Keratinocyte (primary cell): ENCODE measurements at regions not wholly inside any gene's neighbourhood (a gene's known extent, or its start where the extent isn't known, plus 50 kb on each side); places are given as distances from the start of the nearest gene placed in this dataset.

Experiments used
- DNase-seq: peaks from one replicate; pipeline ENCODE4 v3.0.0-alpha.2; 2011; ENCODE audit warnings: low read depth, missing footprints, low spot score
- FAIRE-seq: peaks from 2 replicates; lab custom pipeline; 2011; peaks lifted over from hg19 to GRCh38; lab: Jason Lieb, UNC
- H2AFZ ChIP-seq: 2 replicates; pipeline ENCODE4 v1.6.0; 2012; ENCODE audit warnings: low read length, control low read depth, inconsistent platforms; ENCODE audit not compliant: control insufficient read depth
- H3K27ac ChIP-seq: 2 replicates; pipeline ENCODE4 v1.5.1; 2011; ENCODE audit warnings: low read length; ENCODE audit not compliant: control insufficient read depth, insufficient read depth
- H3K27me3 ChIP-seq: 3 replicates; pipeline ENCODE4 v1.6.0; 2011; ENCODE audit warnings: low read length; ENCODE audit not compliant: control insufficient read depth, insufficient read depth; ENCODE audit errors: extremely low read depth
- H3K36me3 ChIP-seq, 2 experiments: 2 replicates in 1 of 2; 3 replicates in 1 of 2; pipeline ENCODE4 v1.5.1; 2011; ENCODE audit warnings: low read length in 2 of 2, mild to moderate bottlenecking in 1 of 2; ENCODE audit not compliant: control insufficient read depth in 2 of 2, insufficient read depth in 2 of 2; ENCODE audit errors: extremely low read depth in 1 of 2
- H3K4me1 ChIP-seq: 3 replicates; pipeline ENCODE4 v1.5.1; 2011; ENCODE audit warnings: low read length; ENCODE audit not compliant: control insufficient read depth, insufficient read depth; ENCODE audit errors: extremely low read depth
- H3K4me2 ChIP-seq: 3 replicates; pipeline ENCODE4 v1.6.0; 2011; ENCODE audit warnings: low read depth, low read length; ENCODE audit not compliant: control insufficient read depth, insufficient read depth; ENCODE audit errors: extremely low read depth
- H3K4me3 ChIP-seq, 3 experiments: fragments of 200-600 bp in 1 of 3; sonication (generic) in 1 of 3; 2 replicates in 2 of 3; 3 replicates in 1 of 3; pipeline ENCODE4 v1.5.1; 2011 to 2016; ENCODE audit warnings: low read length in 3 of 3, mild to moderate bottlenecking in 3 of 3, control low read depth in 2 of 3, inconsistent platforms in 1 of 3, low read depth in 1 of 3, mixed read lengths in 1 of 3, mixed run types in 1 of 3, moderate library complexity in 1 of 3; ENCODE audit not compliant: control insufficient read depth in 2 of 3, insufficient read depth in 2 of 3; ENCODE audit errors: extremely low read depth in 1 of 3
- H3K79me2 ChIP-seq: 2 replicates; pipeline ENCODE4 v1.6.0; 2012; ENCODE audit warnings: low read length; ENCODE audit not compliant: control insufficient read depth, insufficient read depth
- H3K9ac ChIP-seq: 3 replicates; pipeline ENCODE4 v1.6.0; 2011; ENCODE audit warnings: low read length; ENCODE audit not compliant: control insufficient read depth, insufficient read depth; ENCODE audit errors: extremely low read depth
- H3K9me1 ChIP-seq: 3 replicates; pipeline ENCODE4 v1.6.0; 2011; ENCODE audit warnings: low read length; ENCODE audit not compliant: control insufficient read depth, insufficient read depth; ENCODE audit errors: extremely low read depth
- H3K9me3 ChIP-seq: 2 replicates; pipeline ENCODE4 v1.5.1; 2012; ENCODE audit warnings: low read depth, low read length; ENCODE audit not compliant: control insufficient read depth
- H4K20me1 ChIP-seq: 3 replicates; pipeline ENCODE4 v1.6.0; 2011; ENCODE audit warnings: low read length; ENCODE audit not compliant: control insufficient read depth, insufficient read depth; ENCODE audit errors: extremely low read depth
- EZH2 ChIP-seq: IDR thresholded peaks from one replicate; pipeline ENCODE4 v1.6.1; 2012; ENCODE audit warnings: inconsistent platforms, mild to moderate bottlenecking, low read length, moderate library complexity
- dilution Hi-C: fragments of 300-500 bp; cut with MboI; formaldehyde crosslinking; loops from one replicate; pipeline ENCODE4 v1.7.0; 2020; ENCODE audit warnings: low sequenced_read_pairs; ENCODE audit not compliant: extremely low pct_ligation_motif_present
- TF ChIP-seq, protein P1 (sequence below), 3 experiments: IDR thresholded peaks in 1 of 3; conservative IDR thresholded peaks in 1 of 3; optimal IDR thresholded peaks in 1 of 3; 2 replicates in 2 of 3; 3 replicates in 1 of 3; pipeline versions ENCODE3 to v1.5.1; 2011; ENCODE audit warnings: low read length in 3 of 3, mild to moderate bottlenecking in 3 of 3, moderate library complexity in 2 of 3, control low read depth in 1 of 3, inconsistent platforms in 1 of 3; ENCODE audit not compliant: insufficient read depth in 2 of 3; ENCODE audit errors: extremely low read depth in 1 of 3

DNA sequence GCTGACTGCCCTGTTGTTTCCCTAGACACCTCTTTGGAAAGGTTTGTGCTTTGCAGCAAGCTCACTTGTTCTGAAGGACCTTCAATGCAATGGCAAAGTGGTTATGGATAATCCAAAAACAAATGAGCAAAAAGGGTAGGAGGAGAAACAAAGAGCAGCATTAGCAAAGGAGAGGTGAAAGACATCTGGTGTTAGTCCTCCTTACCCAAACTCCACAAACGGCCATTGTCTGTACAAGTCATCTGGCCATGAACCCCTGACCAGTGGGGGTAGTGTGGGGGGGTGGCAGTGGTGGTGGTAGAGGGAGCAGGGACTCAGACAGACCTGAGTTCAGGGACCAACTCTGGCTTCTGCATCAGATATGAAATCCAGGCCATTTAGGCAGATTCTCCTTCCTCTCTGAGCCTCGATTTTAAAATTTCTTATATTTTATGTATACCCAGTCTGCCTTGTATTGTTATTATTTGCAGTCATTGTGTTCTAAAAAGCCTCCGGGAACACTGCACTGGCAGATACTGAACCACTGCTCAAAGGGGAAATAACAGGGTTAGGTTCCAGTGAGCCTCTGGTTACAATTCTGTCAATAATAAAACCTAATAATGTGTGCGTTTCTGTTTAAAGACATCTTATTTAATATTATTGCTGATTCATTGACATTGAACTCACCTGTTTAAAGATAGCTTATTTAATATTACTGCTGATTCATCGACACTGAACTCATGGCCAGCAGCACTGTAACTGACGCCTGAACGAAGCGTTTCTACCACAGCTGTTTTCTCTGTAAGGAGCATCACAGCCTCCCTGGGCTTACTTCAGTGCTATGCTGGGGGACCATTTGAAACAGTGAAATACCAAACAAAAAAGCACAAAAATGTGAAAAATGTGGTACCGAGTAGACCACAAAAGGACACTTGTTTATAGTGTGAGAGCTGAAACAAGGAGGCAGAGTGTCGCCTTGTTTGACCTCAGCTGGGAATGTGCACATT is 156.0 kb downstream of the SEC61B start:
- no peak overlapping the region for H3K4me2 ChIP-seq
- no peaks in the 10 kb centered on the region for H4K20me1 ChIP-seq
- no peaks in the 10 kb centered on the region for H3K36me3 ChIP-seq
- H2AFZ ChIP-seq: no peak overlapping the region
- no peaks in the 10 kb centered on the region for H3K79me2 ChIP-seq
- DNase-seq: no peak
- TF ChIP-seq EZH2: no peak
- TF ChIP-seq, protein P1, sequence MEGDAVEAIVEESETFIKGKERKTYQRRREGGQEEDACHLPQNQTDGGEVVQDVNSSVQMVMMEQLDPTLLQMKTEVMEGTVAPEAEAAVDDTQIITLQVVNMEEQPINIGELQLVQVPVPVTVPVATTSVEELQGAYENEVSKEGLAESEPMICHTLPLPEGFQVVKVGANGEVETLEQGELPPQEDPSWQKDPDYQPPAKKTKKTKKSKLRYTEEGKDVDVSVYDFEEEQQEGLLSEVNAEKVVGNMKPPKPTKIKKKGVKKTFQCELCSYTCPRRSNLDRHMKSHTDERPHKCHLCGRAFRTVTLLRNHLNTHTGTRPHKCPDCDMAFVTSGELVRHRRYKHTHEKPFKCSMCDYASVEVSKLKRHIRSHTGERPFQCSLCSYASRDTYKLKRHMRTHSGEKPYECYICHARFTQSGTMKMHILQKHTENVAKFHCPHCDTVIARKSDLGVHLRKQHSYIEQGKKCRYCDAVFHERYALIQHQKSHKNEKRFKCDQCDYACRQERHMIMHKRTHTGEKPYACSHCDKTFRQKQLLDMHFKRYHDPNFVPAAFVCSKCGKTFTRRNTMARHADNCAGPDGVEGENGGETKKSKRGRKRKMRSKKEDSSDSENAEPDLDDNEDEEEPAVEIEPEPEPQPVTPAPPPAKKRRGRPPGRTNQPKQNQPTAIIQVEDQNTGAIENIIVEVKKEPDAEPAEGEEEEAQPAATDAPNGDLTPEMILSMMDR (optimal IDR thresholded peaks at IDR 0.05 in 1 of 3, IDR thresholded peaks at IDR 0.05 in 1 of 3, conservative IDR thresholded peaks at IDR 0.05 in 1 of 3; ENCODE audit: extremely low read depth in 1 of 3, insufficient read depth in 2 of 3, low read length in 3 of 3): no peak
- H3K9ac ChIP-seq: no peak overlapping the region
- no peak overlapping the region for H3K27ac ChIP-seq
- peaks cover 7% of the 10 kb centered on the region for H3K27me3 ChIP-seq
- H3K9me3 ChIP-seq: no peaks in the 10 kb centered on the region
- no peaks in the 10 kb centered on the region for H3K9me1 ChIP-seq
- dilution Hi-C loops: no loop called here
- no peaks in the 10 kb centered on the region for H3K4me1 ChIP-seq
- no peak for FAIRE-seq
- H3K4me3 ChIP-seq: no peak overlapping the region

DNA sequence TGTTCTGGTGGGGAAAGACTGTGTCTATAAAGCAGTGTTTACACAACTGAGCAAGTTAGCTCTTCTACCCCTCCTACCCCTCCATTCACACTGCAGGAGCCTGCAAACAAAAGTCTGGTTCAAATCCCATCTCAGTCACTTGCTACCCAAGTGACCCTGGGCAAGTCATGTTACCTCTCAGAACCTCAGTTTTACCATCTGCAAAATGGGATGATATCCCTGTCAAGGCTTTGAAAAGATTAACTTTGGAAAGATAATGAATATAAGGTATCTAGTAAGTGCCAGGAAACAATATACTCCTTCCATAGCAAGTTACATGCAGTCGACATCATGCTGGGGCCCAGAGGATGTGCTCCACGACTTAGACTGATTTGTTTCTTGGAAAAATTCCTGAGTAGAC is 161.5 kb downstream of the SEC61B start:
- H3K27ac ChIP-seq: no peak overlapping the region
- TF ChIP-seq EZH2: no peak
- TF ChIP-seq, protein P1 (optimal IDR thresholded peaks at IDR 0.05 in 1 of 3, IDR thresholded peaks at IDR 0.05 in 1 of 3, conservative IDR thresholded peaks at IDR 0.05 in 1 of 3; ENCODE audit: extremely low read depth in 1 of 3, insufficient read depth in 2 of 3, low read length in 3 of 3): no peak
- no peak for DNase-seq
- H3K4me3 ChIP-seq: no peak overlapping the region
- H2AFZ ChIP-seq: no peak overlapping the region
- H3K9me1 ChIP-seq: no peaks in the 10 kb centered on the region
- no peak for FAIRE-seq
- no peaks in the 10 kb centered on the region for H3K9me3 ChIP-seq
- H3K9ac ChIP-seq: no peak overlapping the region
- no peak overlapping the region for H3K4me2 ChIP-seq
- no peaks in the 10 kb centered on the region for H3K36me3 ChIP-seq
- H4K20me1 ChIP-seq: no peaks in the 10 kb centered on the region
- no peaks in the 10 kb centered on the region for H3K79me2 ChIP-seq
- dilution Hi-C loops: no loop called here
- no peaks in the 10 kb centered on the region for H3K27me3 ChIP-seq
- H3K4me1 ChIP-seq: no peaks in the 10 kb centered on the region
